OCI-LY3 (cell line): ENCODE measurements at regions not wholly inside any gene's neighbourhood (a gene's known extent, or its start where the extent isn't known, plus 50 kb on each side); places are given as distances from the start of the nearest gene placed in this dataset.

Source experiments
- EZH2phosphoT487 ChIP-seq: fragments of 200-600 bp; shearing (Covaris generic); IDR thresholded peaks from 2 replicates; pipeline ENCODE4 v1.6.1; 2018; ENCODE audit warnings: antibody characterized with exemption, mixed run types, low read depth
- TF ChIP-seq, protein P1 (sequence below): fragments of 200-600, 300-600 bp; sonication (generic); IDR thresholded peaks from 2 replicates; pipeline ENCODE4 v1.5.1; 2014; ENCODE audit warnings: antibody characterized with exemption, low read length, low read depth

DNA sequence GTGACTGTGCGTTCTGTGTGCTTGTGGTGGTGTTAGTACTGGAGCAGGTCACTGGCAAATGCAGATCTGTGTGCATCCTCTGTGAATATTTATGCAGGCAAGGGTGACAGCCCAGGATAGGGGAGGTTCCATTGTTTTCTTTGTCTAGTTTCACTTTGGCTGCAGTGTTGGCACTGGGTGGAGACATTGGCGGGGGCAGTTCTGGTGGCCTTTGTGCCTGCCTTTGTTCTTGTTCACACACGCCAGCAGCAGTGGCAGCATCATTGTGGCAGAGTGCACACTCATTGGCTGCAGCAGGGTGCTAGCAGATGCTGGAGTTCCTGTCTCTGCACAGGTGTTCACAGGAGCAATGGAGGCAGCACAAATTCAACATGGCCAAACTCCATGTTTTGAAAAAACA is 495.3 kb downstream of the UBE2NL start:
- TF ChIP-seq, protein P1, sequence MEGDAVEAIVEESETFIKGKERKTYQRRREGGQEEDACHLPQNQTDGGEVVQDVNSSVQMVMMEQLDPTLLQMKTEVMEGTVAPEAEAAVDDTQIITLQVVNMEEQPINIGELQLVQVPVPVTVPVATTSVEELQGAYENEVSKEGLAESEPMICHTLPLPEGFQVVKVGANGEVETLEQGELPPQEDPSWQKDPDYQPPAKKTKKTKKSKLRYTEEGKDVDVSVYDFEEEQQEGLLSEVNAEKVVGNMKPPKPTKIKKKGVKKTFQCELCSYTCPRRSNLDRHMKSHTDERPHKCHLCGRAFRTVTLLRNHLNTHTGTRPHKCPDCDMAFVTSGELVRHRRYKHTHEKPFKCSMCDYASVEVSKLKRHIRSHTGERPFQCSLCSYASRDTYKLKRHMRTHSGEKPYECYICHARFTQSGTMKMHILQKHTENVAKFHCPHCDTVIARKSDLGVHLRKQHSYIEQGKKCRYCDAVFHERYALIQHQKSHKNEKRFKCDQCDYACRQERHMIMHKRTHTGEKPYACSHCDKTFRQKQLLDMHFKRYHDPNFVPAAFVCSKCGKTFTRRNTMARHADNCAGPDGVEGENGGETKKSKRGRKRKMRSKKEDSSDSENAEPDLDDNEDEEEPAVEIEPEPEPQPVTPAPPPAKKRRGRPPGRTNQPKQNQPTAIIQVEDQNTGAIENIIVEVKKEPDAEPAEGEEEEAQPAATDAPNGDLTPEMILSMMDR, result no peak
- TF ChIP-seq EZH2phosphoT487, result no peak
